CD4-positive, alpha-beta T cell treated with Interleukin-12 subunit alpha and Interleukin-12 subunit beta, for 1 hour (primary cell): ENCODE measurements at regions not wholly inside any gene's neighbourhood (a gene's known extent, or its start where the extent isn't known, plus 50 kb on each side); places are given as distances from the start of the nearest gene placed in this dataset.

Experiments used
- DNase-seq: peaks from one replicate; pipeline ENCODE4 v3.0.0-alpha.2; 2020

DNA sequence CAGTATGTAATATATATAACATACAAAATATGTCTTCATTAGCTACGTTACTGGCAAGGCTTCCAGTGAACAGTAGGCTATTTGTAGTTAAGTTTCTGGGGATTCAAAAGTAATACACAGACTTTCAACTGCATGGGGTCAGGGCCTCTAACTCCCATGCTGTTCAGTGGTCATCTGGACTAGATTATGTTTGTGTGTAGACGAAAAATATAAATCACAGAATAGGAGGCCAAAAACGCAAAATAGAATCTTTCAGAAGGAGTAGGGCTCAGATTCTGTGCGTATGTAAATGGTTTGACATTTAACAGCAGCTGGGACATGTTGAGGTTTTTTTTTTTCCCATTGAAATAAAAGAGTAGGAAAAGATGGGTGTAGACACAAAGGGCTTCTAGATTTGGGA, 1048.7 kb upstream of the WWC1 start:
- DNase-seq: no peak

DNA sequence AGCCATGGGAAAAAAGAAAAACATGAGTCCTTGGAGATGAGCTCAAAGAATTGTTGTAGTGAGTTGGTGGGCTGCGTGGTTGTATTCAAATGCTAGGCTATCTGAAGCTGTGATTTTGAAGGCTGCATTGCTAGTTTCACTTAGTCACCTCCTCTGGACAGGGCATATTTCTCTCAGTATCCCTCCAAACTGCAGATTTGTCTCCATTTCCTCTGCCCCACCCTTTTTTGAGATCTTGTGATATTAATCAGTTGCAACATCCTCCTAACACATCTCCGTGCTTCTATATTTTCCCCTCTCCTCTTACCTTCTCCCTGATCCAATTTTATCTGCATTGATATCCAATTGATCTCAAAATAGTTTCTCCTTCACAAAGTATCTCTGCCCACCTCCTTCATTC, 1048.0 kb upstream of the WWC1 start:
- DNase-seq: no peak

DNA sequence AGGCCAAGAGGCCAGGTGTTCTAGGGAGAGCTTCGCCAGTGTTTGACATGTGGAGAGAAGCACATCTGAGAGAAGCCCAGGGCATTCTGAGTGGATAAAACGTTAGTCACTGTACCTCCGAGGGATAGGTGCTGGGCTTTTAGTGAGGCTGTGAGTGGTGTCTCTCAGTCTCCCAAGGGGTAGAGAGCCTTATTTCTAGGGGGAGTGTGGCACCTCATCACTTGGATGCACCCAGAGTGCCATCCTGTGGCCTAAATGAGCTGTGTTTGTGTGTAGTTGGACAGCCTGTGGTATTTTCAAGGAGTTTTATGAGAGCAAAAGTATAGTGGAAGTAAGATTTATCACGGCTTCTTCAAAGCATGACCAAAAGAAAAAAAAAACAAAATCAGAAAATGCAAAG, 1046.9 kb upstream of the WWC1 start:
- DNase-seq: no peak

GRCh38 chr5:167245868-167246267, 1045.6 kb upstream of the WWC1 start:
- DNase-seq: no peak

- DNase-seq: no peak
These were observed 1043.6 kb upstream of the WWC1 start for GRCh38 chr5:167247816-167248215.

GRCh38 chr5:167248257-167248656, 1043.2 kb upstream of the WWC1 start:
- no peak for DNase-seq

- no peak for DNase-seq
These were observed 1040.4 kb upstream of the WWC1 start for GRCh38 chr5:167250996-167251395.

- DNase-seq: no peak
These were observed 1037.3 kb upstream of the WWC1 start for GRCh38 chr5:167254132-167254531.

GRCh38 chr5:167255926-167256325, 1035.5 kb upstream of the WWC1 start:
- DNase-seq: no peak

GRCh38 chr5:167259806-167260205, 1031.6 kb upstream of the WWC1 start:
- no peak for DNase-seq

DNA sequence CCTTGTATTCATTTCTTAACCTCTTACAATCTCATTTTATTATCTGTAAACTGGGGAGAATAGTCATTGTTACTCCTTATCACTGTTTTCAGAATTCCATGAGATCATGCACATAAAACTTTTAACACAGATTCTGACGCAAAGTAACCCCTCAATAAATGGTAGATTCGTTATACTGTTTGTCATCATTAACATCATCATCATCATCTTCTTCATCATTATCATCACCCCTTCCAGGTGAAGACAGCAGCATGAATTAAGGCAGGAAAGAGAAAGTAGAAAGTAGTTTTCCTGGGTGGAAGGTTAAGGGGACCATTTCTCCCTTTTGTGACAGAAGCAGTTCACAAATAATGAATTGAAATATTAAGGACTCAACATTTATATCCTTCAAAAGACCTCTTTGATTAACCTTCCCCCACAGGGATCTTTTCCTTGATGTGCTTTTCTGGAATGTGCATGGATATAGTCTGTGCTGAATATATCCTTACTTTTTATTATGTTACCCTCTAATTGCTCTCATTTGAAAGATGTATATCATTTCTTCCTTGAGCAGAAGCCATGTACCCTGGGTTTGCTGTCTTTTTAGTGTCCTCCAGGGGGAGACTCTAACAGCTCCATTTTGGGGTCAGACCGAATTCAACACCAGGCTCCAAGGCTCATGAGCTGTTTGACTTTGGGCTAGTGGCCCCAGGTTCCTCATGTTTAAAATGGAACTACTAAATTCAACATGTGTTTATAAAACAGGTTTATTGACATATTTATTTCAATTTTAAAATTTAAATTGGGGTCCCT, 1029.9 kb upstream of the WWC1 start:
- no peak for DNase-seq

DNA sequence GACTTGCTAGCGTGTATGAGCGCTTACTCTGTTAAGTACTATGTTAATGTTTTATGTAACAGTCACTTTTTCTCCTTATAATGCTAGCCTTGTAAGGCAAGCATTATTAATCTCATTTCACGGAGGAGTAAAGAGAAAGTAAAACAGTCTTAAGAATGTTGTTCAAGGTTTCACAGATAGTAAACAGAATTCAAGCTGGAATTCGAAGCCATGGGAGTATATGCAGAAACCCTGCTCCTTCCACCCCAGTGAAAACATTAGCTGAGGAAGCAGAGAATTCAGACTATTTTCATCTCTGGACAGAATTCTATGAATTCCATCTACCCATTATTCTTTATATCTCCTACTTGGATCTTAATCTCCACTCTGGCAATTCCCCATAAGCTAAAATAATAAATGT, 1028.3 kb upstream of the WWC1 start:
- no peak for DNase-seq

- DNase-seq: no peak
These were observed 1027.1 kb upstream of the WWC1 start for GRCh38 chr5:167264348-167264747.

GRCh38 chr5:167268337-167268736, 1023.1 kb upstream of the WWC1 start:
- DNase-seq: no peak

GRCh38 chr5:167269146-167269545, 1022.3 kb upstream of the WWC1 start:
- no peak for DNase-seq

GRCh38 chr5:167271081-167271480, 1020.4 kb upstream of the WWC1 start:
- DNase-seq: no peak

DNA sequence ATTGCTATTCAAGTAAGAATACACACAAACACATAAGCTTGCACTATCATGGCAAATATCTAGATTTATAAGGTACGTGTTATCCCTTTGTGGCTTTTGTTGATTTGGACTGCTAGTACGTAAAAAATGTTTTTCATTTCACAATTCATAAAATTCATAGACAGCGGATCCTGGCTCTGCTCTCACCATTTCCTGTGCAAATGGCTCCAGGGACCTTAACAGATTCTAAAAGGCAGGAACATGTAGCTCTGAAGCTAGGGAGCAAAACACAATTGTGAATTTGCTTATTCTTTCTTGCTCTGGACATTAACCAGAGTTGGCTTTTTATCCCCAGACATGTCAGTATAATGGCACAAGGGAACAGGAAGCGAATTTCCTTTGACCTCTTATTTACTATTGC, 1019.9 kb upstream of the WWC1 start:
- DNase-seq: no peak

DNA sequence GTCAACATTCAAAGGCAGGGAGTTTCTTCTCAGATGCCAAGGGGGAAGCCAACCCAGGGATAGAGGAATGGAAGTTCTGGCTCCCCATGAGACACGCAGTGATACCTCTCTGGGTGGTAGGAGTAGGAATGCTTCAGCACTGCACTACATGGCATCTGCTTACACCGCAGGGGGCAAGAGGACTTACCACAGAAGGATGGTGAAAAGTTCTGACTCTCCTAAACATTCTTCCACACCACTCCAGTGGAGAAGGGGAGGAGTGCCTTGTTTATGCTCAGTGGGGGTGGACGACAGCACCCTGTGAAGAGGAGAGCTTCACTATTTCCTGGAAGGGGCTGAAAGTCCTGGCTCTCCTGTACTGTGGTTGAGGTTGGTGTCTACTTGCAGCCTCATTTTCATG, 1011.3 kb upstream of the WWC1 start:
- no peak for DNase-seq

DNA sequence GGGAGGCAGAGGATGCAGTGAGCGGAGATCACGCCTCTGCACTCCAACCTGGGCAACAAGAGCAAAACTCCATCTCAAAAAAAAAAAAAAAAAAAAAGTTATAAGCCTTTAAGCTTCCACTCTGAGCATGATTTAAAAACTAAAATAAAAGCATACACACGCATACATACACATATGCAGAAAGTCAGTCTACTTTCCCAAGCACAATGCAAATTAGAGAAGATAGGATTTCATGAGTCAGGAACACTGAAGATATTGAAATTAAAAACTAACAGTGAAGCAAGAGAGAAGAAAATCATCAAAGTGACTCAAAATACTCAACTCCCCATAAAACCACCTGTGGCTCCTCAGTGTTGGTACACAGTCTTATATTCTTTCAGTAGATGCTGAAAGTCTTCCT, 1009.5 kb upstream of the WWC1 start:
- DNase-seq: no peak

DNA sequence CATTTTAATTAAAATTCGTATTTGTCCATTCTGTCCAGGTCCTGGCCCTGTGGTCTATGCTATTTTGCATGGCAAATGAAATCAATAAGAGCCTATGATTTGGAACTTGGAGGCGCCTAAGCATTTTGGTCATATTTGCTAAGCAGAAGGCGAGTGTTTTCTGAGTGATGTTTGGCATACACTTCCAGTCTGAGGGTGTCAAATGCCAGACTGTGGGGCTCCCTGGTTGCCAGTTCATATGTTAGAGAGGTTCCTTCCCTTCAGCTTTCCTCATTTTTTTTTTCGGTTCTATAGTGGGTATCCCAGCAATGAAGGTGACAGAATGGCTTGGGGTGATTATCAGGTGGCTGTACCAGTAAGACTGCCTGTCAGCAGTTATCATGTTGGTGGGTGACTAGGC, 1007.8 kb upstream of the WWC1 start:
- no peak for DNase-seq

- DNase-seq: no peak
These were observed 1007.1 kb upstream of the WWC1 start for GRCh38 chr5:167284222-167284890.

GRCh38 chr5:167285591-167285990, 1005.9 kb upstream of the WWC1 start:
- DNase-seq: no peak

DNA sequence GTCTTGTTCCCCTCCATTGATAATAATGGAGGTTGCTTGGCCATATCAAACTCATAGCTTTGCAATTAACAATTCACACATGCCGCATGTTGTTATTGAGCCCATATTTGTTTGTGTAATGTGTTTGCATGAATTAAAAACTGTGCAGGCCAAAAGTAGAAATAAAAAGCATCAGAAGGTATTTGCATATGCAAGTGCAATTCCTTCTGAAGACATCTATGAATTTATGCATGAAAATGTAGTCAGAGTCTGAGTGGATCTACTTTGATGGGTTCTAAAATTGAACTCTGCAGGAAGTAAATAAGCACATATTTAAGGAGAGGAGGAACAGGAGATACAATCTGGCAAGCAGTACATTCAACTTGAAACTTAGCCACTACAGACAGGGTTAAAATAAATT, 1004.6 kb upstream of the WWC1 start:
- no peak for DNase-seq

DNA sequence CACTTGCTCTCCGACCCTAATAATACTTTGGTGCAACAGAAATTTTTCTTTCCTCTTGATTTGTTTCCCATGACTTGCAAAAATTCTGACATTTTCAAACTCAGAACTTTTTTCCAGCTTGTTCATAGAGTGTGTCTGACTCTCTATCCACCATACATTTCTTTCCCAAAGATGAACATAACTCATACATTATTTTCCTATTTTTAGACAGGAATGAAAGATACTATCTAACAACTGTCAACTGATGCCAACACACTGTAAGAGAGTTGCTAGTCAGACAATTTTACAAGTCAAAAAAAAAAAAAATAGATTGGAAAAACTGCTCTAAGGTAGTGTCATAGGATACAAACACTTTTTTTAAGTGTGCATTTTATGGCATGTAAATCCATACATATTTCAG, 1001.0 kb upstream of the WWC1 start:
- DNase-seq: no peak
